ENCODE measurements at regions not wholly inside any gene's neighbourhood (a gene's known extent, or its start where the extent isn't known, plus 50 kb on each side); places are given as distances from the start of the nearest gene placed in this dataset.

DNA sequence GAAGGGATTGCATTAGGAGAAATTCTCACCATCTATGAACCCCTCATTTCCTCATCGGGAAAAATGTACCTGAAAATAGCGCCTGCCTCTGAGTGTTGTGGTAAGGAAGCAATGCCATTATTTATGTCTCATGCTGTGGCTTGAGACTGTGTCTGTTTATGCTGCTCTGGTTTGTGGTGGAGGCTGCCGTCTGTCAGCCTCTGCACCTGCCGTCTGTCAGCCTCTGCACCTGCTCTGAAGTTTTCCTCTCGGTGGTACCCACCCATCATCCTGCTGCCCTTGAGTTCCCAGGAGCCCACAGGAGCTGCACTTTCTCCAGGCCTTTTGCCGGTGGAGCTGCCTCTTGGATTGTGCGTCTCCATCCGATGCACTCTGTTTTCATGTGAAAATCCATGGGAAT lies 68.5 kb upstream of the PPP2R3B start:
- TF ChIP-seq ZNF558 (tag by site-specific recombination; IDR thresholded peaks at IDR 0.05) (no peak), TCF7L2 (IDR thresholded peaks at IDR 0.05; ENCODE audit: borderline replicate concordance, low read depth, low read length) (no peak), CTCF (tag by site-specific recombination; IDR thresholded peaks at IDR 0.05) (no peak), YY1 (tag by site-specific recombination; IDR thresholded peaks at IDR 0.05) (no peak), ZNF830 (tag by site-specific recombination; IDR thresholded peaks at IDR 0.05; ENCODE audit: low read depth) (no peak), ZNF223 (tag by site-specific recombination; IDR thresholded peaks at IDR 0.05) (no peak), ZNF580 (tag by site-specific recombination; IDR thresholded peaks at IDR 0.05) (no peak)

Measured in HEK293 (cell line).